Central memory CD4-positive, alpha-beta T cell (primary cell): ENCODE measurements at regions not wholly inside any gene's neighbourhood (a gene's known extent, or its start where the extent isn't known, plus 50 kb on each side); places are given as distances from the start of the nearest gene placed in this dataset.
"Not testable (repeated sequence)": the region's sequence is repeated elsewhere in the genome, so short reads cannot be mapped to it uniquely, and the experiment has no call there.

Source experiments
- DNase-seq: peaks from one replicate; pipeline ENCODE4 v3.0.0; 2022

DNA sequence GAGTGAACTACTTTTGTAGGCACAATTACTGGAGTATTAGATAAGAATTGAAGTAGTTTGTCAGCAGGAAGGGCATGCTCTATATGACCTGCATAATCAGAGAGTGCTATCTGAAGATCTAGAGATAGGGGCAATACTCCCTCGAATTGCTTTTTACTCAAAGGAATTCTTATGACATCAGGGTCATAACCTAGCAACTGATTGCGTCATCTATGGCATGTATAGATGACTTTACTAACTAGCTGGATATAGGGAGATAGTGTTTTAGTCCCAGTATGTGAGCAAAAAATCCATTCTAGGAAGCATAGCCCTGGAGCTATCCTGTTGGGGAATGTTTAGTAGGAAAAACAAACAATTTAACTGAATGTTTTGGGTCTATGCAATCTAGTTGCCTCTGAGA lies 109.5 kb upstream of the ZNF267 start:
- no peak for DNase-seq

DNA sequence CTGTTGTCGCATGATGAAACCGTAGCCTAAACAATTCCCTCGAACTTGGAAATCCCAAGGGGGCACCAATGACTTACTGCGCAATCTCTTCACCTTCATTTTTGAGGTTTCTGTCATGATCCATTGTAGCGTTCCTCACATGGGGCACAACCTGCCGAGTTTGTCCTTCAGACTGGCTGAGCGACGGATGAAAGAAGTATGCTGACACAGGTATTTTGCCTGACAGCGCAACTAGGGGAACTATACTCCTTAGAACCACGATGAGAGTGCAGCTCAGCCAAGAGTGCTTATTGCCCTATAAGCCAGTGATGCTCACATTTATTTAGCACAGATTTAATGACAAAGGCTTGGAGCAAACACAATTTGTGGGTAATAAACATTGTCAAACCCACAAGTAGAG lies 106.3 kb upstream of the ZNF267 start:
- DNase-seq: no peak

DNA sequence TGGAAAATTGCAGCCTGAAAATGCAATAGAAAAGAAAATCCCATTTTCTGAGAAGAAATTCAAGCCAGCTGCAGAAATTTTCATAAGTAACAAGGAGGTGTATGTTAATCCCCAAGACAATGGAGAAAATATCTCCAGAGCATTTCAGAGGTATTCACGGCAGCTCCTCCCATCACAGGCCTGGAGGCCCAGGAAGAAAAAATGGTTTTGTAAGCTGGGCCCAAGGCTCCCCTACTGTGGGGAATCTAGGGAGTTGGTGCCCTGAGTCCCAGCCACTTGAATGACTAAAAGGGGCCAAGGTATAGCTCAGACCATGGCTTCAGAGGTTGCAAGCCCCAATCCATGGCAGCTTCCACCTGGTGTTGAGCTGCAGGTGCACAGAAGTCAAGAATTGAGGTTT lies 93.3 kb upstream of the ZNF267 start:
- no peak for DNase-seq

DNA sequence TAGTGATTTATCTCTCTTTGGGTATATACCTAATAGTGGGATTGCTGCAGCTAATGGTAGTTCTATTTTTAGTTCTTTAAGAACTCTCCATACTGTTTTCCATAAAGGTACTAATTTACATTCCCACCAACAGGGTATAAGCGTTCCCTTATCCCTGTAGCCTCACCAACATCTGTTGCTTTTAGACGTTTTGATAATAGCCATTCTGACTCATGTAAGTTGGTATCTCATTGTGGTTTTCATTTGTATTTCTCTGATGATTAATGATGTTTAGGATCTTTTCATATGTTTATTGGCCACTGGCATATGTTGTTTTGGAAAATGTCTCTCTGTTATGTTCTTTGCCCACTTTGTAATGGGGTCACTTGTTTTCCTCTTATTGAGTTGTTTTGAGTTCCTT lies 88.5 kb upstream of the ZNF267 start:
- no peak for DNase-seq

DNA sequence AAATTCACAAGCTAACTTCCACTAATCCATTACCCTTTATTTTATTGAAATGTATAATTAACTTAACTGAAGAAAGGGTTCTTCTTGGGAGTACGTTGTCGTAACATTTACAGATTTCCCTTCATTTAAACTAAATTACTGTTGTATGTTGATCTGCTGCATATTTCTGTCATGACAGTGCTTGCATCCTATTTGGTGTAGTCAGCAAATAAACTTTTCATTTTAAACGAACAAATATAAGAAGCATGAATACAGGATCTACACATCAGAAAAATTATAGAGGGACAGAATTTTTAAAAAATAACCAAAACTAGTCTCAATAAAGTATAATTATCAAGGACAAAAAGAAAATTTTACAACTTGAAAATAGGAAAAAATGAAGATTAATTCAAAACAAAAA lies 66.5 kb upstream of the ZNF267 start:
- no peak for DNase-seq

DNA sequence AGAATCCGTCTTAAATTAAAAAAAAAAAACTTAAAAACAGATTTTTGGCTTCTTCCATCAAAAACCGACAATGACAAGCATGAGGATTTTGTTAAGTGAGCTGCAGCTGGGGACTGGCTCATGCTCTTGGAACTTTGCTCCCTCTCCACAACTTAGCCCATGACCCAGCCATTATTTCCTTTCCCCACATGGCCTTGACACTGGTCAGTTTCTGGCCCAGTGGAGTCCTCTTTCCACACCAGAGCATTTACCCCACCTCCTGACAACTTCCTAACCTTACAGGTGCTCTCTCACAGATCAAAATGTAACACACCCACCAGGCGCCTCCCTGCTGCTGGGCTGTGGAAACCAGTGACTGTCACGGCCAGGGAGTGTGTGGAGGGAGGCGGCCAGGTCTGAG lies 62.7 kb upstream of the ZNF267 start:
- no peak for DNase-seq

DNA sequence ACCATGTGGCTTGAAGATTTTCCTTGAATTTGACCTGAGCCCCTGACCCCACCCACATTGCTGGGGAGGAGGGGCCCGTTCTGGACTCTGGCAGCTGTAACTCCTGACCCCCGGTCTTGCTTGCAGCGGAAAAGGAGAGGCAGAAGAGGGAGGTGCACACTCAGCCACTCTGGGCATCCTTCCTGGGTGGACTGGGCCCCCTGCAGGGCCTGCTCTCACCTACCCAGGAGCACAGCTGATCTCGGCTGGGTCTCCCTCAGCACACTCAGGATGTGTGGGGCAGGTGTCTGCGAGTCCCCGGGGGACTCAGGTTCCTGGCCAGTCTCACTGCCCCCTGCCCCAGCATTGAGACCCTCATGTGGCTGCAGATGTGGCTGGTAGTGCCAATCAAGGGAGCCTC lies 57.5 kb upstream of the ZNF267 start:
- not testable (repeated sequence) for DNase-seq

DNA sequence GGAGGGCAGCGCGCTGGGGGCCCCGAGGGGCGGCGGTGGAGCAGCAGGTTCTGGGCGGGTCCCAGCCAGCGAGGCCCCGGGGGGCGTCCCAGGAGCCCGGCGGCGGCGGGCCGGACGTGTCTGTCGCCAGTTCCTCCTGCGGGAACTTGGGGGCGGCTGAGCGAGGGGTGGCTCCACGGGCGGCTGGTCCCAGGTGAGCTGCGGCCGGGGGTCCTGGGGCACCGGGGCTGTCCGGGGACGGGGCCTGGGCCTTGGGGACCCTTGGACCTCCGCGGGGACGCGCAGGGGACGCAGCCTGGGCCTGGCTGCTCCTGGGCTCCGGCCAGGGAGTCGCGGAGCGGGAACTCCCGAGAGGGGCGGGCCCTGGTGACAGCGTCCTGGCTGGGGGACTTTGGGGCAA lies 54.2 kb upstream of the ZNF267 start:
- DNase-seq: no peak

DNA sequence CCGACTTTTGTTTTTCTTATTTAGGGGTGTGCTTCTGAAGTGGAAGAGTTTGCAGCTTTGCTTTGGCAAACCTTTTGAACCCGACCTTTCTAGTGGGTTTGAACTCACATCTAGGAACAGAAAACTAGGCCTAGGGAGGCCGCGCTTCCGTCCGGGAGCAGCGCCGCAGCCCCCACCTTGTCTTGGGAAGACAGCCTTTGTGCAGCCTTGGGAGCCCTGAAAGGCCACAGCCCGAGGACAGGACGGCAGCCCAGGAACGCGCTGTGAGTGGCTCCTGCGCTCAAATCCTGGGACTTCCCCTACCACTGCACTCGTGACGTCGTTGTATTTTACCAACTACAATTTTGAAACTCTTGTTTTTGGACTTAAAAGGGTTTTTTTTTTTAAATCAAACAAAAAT lies 53.7 kb upstream of the ZNF267 start:
- no peak for DNase-seq
